RWPE1 (cell line): ENCODE measurements at regions not wholly inside any gene's neighbourhood (a gene's known extent, or its start where the extent isn't known, plus 50 kb on each side); places are given as distances from the start of the nearest gene placed in this dataset.

Experiments
- CTCF ChIA-PET: fragments of 350-600 bp; sonication (Branson Sonifier 250); formaldehyde crosslinking; extraction: SDS; loops from one replicate; lab custom pipeline; 2021; lab: Yijun Ruan, JAX
- POLR2A ChIA-PET: fragments of 400-600 bp; formaldehyde crosslinking; extraction: SDS; loops from one replicate; lab custom pipeline; 2020; ENCODE audit warnings: antibody characterized with exemption; ENCODE audit not compliant: low non-redundant PET; lab: Yijun Ruan, JAX
- DNase-seq: peaks from one replicate; pipeline ENCODE4 v3.0.0; 2012; ENCODE audit warnings: low spot score
- H3K27ac ChIP-seq: fragments of 450-650 bp; 2 replicates; pipeline ENCODE4 v1.5.1; 2017
- CTCF ChIP-seq: fragments of 450-650 bp; conservative IDR thresholded peaks from 2 replicates; pipeline ENCODE4 v1.5.1; 2017; ENCODE audit warnings: low read depth, mild to moderate bottlenecking

- DNase-seq = no peak
- TF ChIP-seq CTCF = no peak
- POLR2A ChIA-PET = no interaction called here
Observed at GRCh38 chr2:126449677-126450076, 206.3 kb upstream of the GYPC start.

GRCh38 chr2:126463892-126464674 is 191.9 kb upstream of the GYPC start:
- POLR2A ChIA-PET = no interaction called here
- CTCF ChIA-PET = no interaction called here
- DNase-seq = no peak
- no peak overlapping the region for H3K27ac ChIP-seq
- TF ChIP-seq CTCF = no peak

More at GRCh38 chr2:126449677-126450076, 206.3 kb upstream of the GYPC start:
- no peak overlapping the region for H3K27ac ChIP-seq
- CTCF ChIA-PET = no interaction called here

- H3K27ac ChIP-seq = no peak overlapping the region
- POLR2A ChIA-PET = interaction anchor here (0.6 kb wide), 1 partner anchor 44 kb away, joined by 4 read pairs; no protein-coding TSS in a partner anchor
- CTCF ChIA-PET = no interaction called here
- DNase-seq = no peak
- no peak for TF ChIP-seq CTCF
Observed at GRCh38 chr2:126467367-126468054, 188.4 kb upstream of the GYPC start.

GRCh38 chr2:126475031-126475430 is 180.9 kb upstream of the GYPC start:
- POLR2A ChIA-PET = no interaction called here
- no peak for DNase-seq
- no peak overlapping the region for H3K27ac ChIP-seq
- no peak for TF ChIP-seq CTCF
- CTCF ChIA-PET = no interaction called here

- TF ChIP-seq CTCF = no peak
- no peak for DNase-seq
- POLR2A ChIA-PET = interaction anchor here (0.5 kb wide), 1 partner anchor 56 kb away, joined by 3 read pairs; no protein-coding TSS in a partner anchor
- CTCF ChIA-PET = no interaction called here
- no peak overlapping the region for H3K27ac ChIP-seq
Observed at GRCh38 chr2:126476691-126477090, 179.3 kb upstream of the GYPC start.

GRCh38 chr2:126480033-126480432 is 175.9 kb upstream of the GYPC start:
- TF ChIP-seq CTCF = no peak
- no peak for DNase-seq
- no peak overlapping the region for H3K27ac ChIP-seq
- ChIA-PET CTCF (no interaction called here), POLR2A (no interaction called here)
